ES-I3 (cell line): ENCODE measurements at regions not wholly inside any gene's neighbourhood (a gene's known extent, or its start where the extent isn't known, plus 50 kb on each side); places are given as distances from the start of the nearest gene placed in this dataset.

Experiments
- H3K36me3 ChIP-seq: 2 replicates; pipeline ENCODE4 v1.6.1; 2013; ENCODE audit warnings: mild to moderate bottlenecking, low read length, control low read depth, moderate library complexity; ENCODE audit not compliant: insufficient read depth
- H3K4me1 ChIP-seq: 2 replicates; pipeline ENCODE4 v1.6.1; 2013; ENCODE audit warnings: mild to moderate bottlenecking, control low read depth, low read length; ENCODE audit not compliant: insufficient read depth
- H3K9ac ChIP-seq: 2 replicates; pipeline ENCODE4 v1.6.1; 2013; ENCODE audit warnings: low read depth, mild to moderate bottlenecking, low read length, moderate library complexity
- H3K9me3 ChIP-seq: 2 replicates; pipeline ENCODE4 v1.6.1; 2013; ENCODE audit warnings: mild to moderate bottlenecking, low read length, moderate library complexity; ENCODE audit not compliant: control insufficient read depth, insufficient read depth

DNA sequence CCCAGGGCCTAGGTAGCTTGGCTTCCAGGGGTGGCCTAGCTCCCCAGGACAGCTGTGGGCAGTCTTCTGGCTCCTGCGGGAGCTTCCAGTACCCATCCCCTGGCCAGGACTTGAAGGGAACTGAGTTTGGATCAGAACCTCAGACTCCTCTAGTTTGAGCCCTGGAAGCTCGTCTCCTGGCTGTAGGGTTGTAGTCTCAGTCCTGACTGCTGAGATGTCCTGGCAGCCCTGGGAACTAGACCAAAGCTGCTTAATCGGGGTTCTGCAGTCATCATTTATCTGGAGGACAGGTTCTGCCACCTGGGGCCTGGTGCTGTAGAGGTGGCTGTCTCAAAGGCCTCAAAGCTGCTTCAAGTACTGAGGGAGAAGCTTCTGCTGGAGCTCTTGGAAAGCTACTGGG lies 163.7 kb downstream of the WSCD1 start:
- Histone ChIP-seq H3K9ac (no peak overlapping the region), H3K36me3 (no peaks in the 10 kb centered on the region), H3K9me3 (no peaks in the 10 kb centered on the region), H3K4me1 (peaks cover 11% of the 10 kb centered on the region; the same call in 1 of the 2 replicates)

DNA sequence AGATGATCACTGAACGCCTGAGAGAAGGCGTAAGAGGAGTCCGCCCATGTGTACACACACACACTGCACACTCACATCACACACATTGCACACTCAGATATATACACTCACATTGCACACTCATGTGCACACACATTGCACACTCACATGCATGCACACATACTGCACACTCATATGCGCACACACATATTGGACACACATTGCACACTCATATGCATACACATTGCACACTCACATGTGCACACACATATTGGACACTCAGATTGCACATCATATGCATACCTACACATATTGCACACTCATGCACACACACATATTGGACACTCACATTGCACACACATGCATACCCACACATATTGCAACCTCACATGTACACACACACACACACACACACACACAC lies 163.2 kb downstream of the WSCD1 start:
- Histone ChIP-seq H3K9me3 (no peaks in the 10 kb centered on the region), H3K4me1 (peaks cover 10% of the 10 kb centered on the region; the same call in 1 of the 2 replicates), H3K36me3 (no peaks in the 10 kb centered on the region), H3K9ac (no peak overlapping the region)

DNA sequence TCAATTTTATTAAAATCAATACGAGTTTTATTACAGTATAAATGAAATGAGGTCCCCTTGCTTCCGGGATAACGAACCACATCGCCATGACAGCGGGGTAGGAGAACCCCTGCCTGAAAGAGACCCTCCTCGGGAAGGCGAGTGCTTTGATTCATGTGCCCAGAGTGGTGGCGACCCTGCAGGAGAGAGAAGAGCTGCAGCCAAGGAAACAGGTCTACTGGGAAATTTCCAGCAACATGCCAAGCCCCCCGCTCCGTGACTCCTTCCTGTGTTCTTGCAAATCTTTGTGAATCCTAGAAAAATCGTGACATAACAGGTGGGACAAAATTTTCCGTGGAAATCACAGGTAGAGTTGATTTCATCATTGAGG lies 162.5 kb downstream of the WSCD1 start:
- Histone ChIP-seq H3K9ac (no peak overlapping the region), H3K4me1 (peaks cover 10% of the 10 kb centered on the region; the same call in 1 of the 2 replicates), H3K36me3 (no peaks in the 10 kb centered on the region), H3K9me3 (no peaks in the 10 kb centered on the region)

DNA sequence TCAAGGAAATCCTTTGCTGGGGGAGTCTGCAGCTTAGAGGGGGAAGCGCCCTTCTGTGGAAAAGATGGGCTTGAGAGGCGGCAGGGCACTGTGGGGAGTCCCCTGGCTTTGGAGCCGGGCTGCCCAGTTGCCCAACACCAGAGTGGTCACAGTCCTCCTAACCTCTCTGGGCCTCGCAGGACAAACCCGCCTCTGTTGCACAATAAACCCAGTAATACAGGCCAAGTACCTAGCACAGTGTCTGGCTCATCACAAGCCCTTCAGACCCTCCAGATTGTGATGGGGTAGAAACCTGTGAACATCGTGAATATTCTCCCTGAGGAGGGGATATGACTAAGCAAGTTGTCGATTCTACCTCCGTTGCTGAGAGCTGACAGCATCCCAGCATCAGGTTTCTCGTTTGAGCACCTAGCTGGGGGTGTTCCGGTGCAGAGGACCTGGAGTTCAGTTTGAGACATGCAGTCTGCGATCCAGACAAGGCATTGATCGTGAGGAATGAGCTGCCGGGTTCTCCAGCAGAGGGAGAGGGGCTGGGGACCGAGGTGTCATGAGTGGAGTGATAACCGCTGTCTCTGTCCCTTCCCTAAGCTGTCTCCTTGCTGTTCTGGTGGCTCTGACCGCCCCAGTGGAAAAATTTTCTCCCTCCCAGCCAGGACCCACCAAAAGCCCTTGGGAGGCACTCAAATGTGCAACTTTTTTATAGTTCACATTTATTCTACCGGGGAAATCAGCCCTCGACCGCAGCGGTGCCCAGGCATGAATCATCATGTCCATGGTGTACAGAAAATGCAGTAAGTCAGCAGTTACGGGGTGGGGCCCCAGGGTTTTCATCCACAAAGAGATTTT lies 161.9 kb downstream of the WSCD1 start:
- Histone ChIP-seq H3K9ac (no peak overlapping the region), H3K4me1 (peaks cover 10% of the 10 kb centered on the region; the same call in 1 of the 2 replicates), H3K9me3 (no peaks in the 10 kb centered on the region)

DNA sequence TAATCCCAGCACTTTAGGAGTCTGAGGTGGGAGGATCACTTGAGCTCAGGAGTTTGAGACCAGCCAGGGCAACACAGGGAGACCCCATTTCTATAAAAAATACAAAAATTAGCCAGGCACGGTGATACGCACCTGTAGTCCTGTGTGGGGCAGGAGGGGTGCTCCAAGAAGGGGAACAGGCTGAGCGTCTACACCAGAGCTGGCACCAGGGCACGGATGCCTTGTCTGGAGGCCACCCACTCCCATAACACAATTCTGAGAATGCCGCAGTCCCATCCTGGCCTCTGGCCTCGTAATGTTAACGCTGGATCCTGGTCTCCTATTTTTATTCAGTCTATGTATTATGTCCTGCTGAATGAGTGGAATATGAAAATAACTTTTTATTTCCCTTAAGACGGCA lies 161.3 kb downstream of the WSCD1 start:
- Histone ChIP-seq H3K36me3 (no peaks in the 10 kb centered on the region), H3K4me1 (peaks cover 10% of the 10 kb centered on the region; the same call in 1 of the 2 replicates), H3K9me3 (no peaks in the 10 kb centered on the region), H3K9ac (no peak overlapping the region)

More for the DNA sequence above, 161.9 kb downstream of the WSCD1 start:
- H3K36me3 ChIP-seq = no peaks in the 10 kb centered on the region

DNA sequence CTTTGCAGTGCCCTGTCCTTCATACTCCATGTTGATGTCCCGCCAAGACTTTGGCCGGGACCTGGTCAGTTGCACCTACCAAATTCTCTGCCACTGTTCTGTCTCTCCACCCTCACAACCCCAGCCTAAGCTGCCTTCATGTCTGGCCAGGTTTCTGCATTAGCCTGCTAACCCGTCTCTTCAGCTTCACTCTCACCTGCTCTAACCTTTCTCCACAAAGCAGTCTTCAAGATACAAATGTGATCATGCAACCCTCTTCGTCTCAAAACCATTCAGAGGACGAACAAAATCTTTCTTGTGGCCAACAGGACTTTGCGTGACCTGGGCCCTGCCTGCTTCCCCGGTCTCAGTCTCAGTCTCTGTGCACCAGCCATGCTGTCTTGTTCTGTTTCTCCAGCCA lies 148.2 kb downstream of the WSCD1 start:
- peaks cover 11% of the 10 kb centered on the region for H3K9me3 ChIP-seq
- no peaks in the 10 kb centered on the region for H3K36me3 ChIP-seq
- no peak overlapping the region for H3K9ac ChIP-seq
- H3K4me1 ChIP-seq = no peaks in the 10 kb centered on the region

DNA sequence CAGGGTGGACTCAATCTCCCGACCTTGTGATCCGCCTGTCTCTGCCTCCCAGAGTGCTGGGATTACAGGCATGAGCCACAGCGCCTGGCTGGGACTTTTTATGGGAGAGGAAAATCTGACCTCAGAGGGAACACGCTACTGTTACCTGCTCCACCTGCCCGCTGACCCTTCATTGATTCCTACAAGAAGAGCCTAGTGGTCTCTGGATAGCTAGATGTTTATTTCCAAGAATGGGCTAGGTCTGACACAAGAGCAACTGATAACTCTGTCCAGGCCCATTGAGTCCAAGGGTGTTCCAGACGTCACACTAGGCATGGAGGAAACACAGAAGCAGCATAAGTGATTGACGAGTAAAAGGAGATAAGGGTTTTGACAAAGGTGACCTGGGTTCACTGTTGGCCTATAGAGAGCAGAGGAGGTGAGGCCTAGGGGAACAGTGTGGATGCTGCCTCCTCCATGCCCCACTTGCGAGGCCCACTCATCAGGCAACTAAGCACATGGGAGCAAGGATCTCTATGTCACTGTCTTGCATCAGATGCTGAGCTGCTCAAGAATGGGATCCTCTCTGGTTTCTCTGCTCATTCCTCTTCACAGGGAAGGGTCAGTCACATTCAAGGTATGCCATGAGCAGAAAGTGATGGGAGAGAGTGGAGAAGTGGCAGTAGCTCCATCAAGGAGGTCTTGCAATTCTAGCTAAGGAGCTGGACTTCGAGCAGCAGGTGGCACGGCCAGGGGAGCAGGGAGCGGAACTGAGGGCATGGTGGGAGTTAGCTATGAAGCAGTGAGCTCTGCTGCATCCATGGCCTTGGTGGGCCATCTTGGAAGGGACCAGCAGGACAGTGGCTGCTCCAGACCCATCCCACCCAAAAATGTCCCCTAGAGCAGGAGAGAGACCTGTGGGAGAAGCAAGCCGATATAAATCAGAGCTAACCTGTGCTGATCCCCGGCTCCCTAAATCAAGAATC lies 145.2 kb downstream of the WSCD1 start:
- H3K36me3 ChIP-seq = no peaks in the 10 kb centered on the region
- peaks cover under 1% of the 10 kb centered on the region; the same call in 1 of the 2 replicates for H3K9me3 ChIP-seq
- H3K9ac ChIP-seq = no peak overlapping the region
- no peaks in the 10 kb centered on the region for H3K4me1 ChIP-seq

DNA sequence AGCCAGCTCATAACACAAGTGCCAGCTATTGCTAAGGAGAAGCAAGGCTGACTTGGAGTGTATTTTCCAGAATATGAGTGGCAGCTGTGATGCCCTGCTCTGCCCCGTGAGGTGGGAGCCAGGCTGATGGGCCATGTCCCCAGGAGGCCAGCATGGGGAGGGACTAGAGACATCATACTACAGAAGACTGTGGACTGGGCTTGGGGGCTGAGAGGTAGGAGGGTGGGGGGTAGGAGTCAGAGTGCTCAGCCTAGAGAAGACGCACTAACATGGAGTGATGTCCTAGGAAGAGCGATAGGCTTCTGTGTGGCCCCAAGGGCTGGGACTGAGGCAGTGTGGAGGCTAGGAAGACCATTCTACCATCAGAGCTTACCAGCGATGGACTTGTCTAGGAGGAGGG lies 143.7 kb downstream of the WSCD1 start:
- Histone ChIP-seq H3K4me1 (no peaks in the 10 kb centered on the region), H3K36me3 (no peaks in the 10 kb centered on the region), H3K9me3 (no peaks in the 10 kb centered on the region), H3K9ac (no peak overlapping the region)

DNA sequence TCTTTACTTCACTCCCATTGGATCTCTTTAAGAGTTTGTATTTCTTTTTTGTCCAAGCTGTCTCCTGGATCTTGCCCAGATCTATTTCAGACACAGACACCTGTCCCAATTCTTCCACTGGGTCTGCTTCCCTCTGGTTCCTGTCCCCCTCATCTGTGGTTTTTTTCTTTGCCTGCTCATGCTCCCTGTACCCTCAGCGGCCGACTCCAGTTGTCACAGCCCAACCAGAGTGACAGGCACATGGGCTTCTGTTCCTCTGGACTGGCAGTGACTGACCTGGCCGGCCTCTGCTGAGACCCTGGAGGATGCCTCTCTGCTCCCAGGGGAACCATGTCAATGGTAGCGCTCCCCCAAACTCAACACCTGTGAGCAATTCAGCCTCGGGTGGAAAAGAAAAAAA lies 142.6 kb downstream of the WSCD1 start:
- Histone ChIP-seq H3K4me1 (no peaks in the 10 kb centered on the region), H3K36me3 (no peaks in the 10 kb centered on the region), H3K9ac (no peak overlapping the region), H3K9me3 (no peaks in the 10 kb centered on the region)

DNA sequence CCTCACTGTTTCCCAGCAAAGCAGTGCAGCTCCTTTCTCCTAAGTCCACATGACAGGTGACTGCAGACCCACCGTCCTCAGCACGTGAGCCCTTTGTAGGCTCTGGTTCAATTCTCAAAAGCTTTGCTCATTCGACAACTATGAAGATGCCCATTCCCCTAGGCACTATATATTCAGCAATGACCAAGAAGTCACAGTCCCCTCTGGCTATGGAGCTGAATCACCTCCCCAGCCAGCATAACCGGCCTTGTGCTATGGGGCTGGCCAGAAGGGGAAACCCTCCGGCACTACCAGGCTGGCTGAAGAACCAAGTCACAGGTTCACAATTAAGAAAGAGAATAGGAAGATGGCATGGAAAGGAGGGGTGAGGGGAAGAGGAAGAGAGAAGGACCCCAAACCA lies 139.7 kb downstream of the WSCD1 start:
- Histone ChIP-seq H3K9ac (no peak overlapping the region), H3K36me3 (no peaks in the 10 kb centered on the region), H3K9me3 (no peaks in the 10 kb centered on the region), H3K4me1 (no peaks in the 10 kb centered on the region)

DNA sequence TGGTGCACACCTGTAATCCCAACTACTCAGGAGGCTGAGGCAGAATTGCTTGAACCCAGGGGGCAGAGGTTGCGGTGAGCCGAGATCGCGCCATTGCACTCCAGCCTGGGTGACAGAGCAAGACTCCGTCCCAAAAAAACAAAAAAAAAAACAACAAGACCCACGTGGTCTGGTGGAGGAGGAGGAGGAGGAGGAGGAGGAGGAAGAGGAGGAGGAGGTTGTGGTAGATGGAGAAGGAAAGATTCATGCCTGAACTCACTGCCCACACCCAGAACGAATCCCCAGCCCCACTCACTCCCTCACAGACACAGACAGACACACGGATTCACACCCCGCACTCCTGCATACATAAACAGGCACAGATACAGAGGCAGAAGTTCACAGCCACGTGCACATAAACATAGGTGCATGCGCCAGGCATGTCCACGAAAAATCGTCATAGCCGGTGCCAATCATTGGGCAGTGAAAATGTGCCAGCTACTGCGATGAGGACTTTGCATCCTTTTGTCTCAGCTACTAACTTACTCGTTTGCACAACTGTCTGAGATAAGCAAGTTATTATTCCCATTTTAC lies 138.5 kb downstream of the WSCD1 start:
- no peak overlapping the region for H3K9ac ChIP-seq
- H3K36me3 ChIP-seq = no peaks in the 10 kb centered on the region
- no peaks in the 10 kb centered on the region for H3K4me1 ChIP-seq
- H3K9me3 ChIP-seq = no peaks in the 10 kb centered on the region

DNA sequence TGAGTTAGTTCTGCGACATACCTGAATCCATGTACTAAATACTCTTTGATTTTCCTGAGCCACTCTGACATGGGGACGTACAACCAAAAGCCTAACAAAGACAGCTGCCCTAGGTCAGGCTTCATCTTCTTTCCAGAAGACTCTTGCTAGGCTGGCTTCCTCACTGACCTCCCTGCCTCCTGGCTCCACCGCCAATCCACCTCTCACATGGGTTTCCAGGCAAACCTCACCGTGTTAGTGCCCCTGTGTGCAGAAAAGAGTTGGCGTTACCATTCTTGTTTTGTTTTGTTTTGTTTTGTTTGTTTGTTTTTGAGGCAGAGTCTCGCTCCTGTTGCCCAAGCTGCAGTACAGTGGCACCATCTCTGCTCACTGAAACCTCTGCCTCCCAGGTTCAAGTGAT lies 135.3 kb downstream of the WSCD1 start:
- H3K36me3 ChIP-seq = no peaks in the 10 kb centered on the region
- no peaks in the 10 kb centered on the region for H3K9me3 ChIP-seq
- H3K4me1 ChIP-seq = no peaks in the 10 kb centered on the region
- no peak overlapping the region for H3K9ac ChIP-seq

DNA sequence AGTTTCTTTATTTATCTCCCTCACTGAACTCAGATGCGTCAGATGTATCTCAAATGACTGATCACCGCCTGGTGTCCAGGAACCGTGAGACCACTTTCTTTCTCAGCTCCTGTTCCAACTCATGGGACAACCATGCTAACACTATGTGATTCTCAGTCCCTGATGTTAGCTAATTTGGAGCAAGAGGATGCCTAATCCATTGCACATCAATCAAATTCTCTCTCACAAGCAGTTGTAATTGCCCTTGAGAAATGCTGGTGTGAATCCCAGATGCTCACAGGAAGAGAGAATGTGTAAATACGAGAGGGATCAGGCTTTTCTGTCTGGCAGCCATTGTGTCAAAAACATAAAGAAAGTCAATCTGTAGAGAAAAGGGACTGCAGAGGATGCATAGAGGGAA lies 134.9 kb downstream of the WSCD1 start:
- Histone ChIP-seq H3K4me1 (no peaks in the 10 kb centered on the region), H3K36me3 (no peaks in the 10 kb centered on the region), H3K9me3 (no peaks in the 10 kb centered on the region), H3K9ac (no peak overlapping the region)

DNA sequence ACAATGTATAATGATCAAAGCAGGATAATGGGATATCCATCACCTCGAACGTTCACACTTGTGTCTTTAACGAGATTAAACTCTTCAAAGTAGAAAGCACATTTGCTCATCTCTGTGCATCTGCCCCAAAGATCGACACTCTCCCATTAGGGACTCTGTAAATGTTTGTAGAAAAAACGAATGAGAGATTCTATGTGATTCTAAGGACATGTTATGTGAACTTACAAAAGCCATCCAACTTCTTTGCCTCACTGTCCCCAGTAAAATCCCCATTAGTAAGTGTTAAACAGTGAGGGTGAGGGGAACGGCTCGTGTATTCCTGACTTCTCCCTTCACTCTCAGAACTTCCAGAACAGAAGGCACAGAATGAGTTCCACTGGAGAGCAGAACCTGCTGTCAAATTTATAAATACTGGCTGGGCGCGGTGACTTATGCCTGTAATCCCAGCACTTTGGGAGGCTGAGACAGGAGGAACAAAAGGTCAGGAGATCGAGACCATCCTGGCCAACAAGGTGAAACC lies 134.1 kb downstream of the WSCD1 start:
- Histone ChIP-seq H3K9ac (no peak overlapping the region), H3K36me3 (no peaks in the 10 kb centered on the region), H3K9me3 (no peaks in the 10 kb centered on the region), H3K4me1 (no peaks in the 10 kb centered on the region)
